A549 (cell line): ENCODE measurements at regions not wholly inside any gene's neighbourhood (a gene's known extent, or its start where the extent isn't known, plus 50 kb on each side); places are given as distances from the start of the nearest gene placed in this dataset.
A peak's percentile ranks its signal among the peaks of the same experiment; 100 is the strongest.

Experiments used
- ATAC-seq, 2 experiments: fragments of 200-7000 bp in 1 of 2; fragments of >200 bp in 1 of 2; cut with Nextera tagmentation in 1 of 2; cut with Tn5 transposase in 1 of 2; 3 replicates each; pipeline versions ENCODE4 v1.8.0 to v1.9.1; 2018 to 2020; ENCODE audit warnings: mild to moderate bottlenecking in 1 of 2, moderate library complexity in 1 of 2
- CTCF ChIA-PET: fragments of 300-600 bp; sonication (Branson Sonifier 250); formaldehyde crosslinking; extraction: SDS; loops from one replicate; lab custom pipeline; 2021; ENCODE audit warnings: antibody characterized with exemption, inconsistent platforms; lab: Yijun Ruan, JAX
- POLR2A ChIA-PET: fragments of 350-600 bp; formaldehyde crosslinking; extraction: SDS; loops from one replicate; lab custom pipeline; 2021; ENCODE audit warnings: antibody characterized with exemption, inconsistent platforms; lab: Yijun Ruan, JAX
- DNase-seq, 2 experiments: peaks; one replicate each; pipeline versions ENCODE4 v3.0.0 to v3.0.0-alpha.2; 2011 to 2016; ENCODE audit warnings: low read depth in 1 of 2, low spot score in 1 of 2
- FAIRE-seq: peaks from 2 replicates; lab custom pipeline; 2011; peaks lifted over from hg19 to GRCh38; lab: Jason Lieb, UNC
- H3K27ac ChIP-seq, 2 experiments: fragments of >200 bp; sonication (Bioruptor Twin); formaldehyde crosslinking; 3 replicates each; pipeline ENCODE4 v1.5.1; 2016 to 2017
- H3K4me1 ChIP-seq: fragments of >200 bp; sonication (Bioruptor Twin); formaldehyde crosslinking; 3 replicates; pipeline ENCODE4 v1.6.1; 2016
- H3K4me2 ChIP-seq: fragments of >200 bp; sonication (Bioruptor Twin); formaldehyde crosslinking; 3 replicates; pipeline ENCODE4 v1.6.1; 2016
- H3K4me3 ChIP-seq: fragments of >200 bp; sonication (Bioruptor Twin); formaldehyde crosslinking; 3 replicates; pipeline ENCODE4 v1.5.1; 2016
- H3K9me3 ChIP-seq: fragments of >200 bp; sonication (Bioruptor Twin); formaldehyde crosslinking; 3 replicates; pipeline ENCODE4 v1.6.1; 2016
- BHLHE40 ChIP-seq: IDR thresholded peaks from 2 replicates; pipeline ENCODE4 v1.6.1; 2012; ENCODE audit warnings: low read depth, low read length, inconsistent platforms
- CEBPB ChIP-seq, 2 experiments: fragments of >200 bp in 1 of 2; sonication (Bioruptor Twin) in 1 of 2; formaldehyde crosslinking in 1 of 2; IDR thresholded peaks; 2 replicates each; pipeline ENCODE4 v1.6.1; 2012 to 2016
- CTCF ChIP-seq: fragments of >200 bp; sonication (Bioruptor Twin); formaldehyde crosslinking; IDR thresholded peaks from 3 replicates; pipeline ENCODE4 v1.5.1; 2016
- E2F6 ChIP-seq: IDR thresholded peaks from 2 replicates; pipeline ENCODE4 v1.6.1; 2012; ENCODE audit warnings: low read depth, borderline replicate concordance
- EHMT2 ChIP-seq: fragments of 200-600 bp; sonication (generic); IDR thresholded peaks from 2 replicates; pipeline ENCODE4 v1.6.1; 2016; ENCODE audit warnings: antibody characterized with exemption, low read depth, mild to moderate bottlenecking, moderate library complexity
- EP300 ChIP-seq, 2 experiments: fragments of >200 bp; sonication (Bioruptor Twin); formaldehyde crosslinking; IDR thresholded peaks; 2 replicates in 1 of 2; 3 replicates in 1 of 2; pipeline ENCODE4 v1.6.1; 2016 to 2017
- FOSL2 ChIP-seq, 2 experiments: fragments of 450-650 bp in 1 of 2; fragments of >200 bp in 1 of 2; sonication (Bioruptor Twin) in 1 of 2; formaldehyde crosslinking; IDR thresholded peaks; 2 replicates each; pipeline versions ENCODE4 v1.5.0 to v1.6.1; 2016 to 2020; ENCODE audit warnings: mild to moderate bottlenecking in 1 of 2, moderate library complexity in 1 of 2
- FOXS1 ChIP-seq: fragments of 250-450 bp; sonication (Bioruptor Pico); IDR thresholded peaks from 2 replicates; pipeline ENCODE4 v1.5.0; 2020; ENCODE audit warnings: mild to moderate bottlenecking, moderate library complexity
- GATA3 ChIP-seq: IDR thresholded peaks from 2 replicates; pipeline ENCODE4 v1.6.1; 2012; ENCODE audit warnings: borderline replicate concordance
- HEYL ChIP-seq: fragments of 250-450 bp; sonication (Bioruptor Pico); IDR thresholded peaks from 2 replicates; pipeline ENCODE4 v1.8.0; 2021; ENCODE audit warnings: mild to moderate bottlenecking, moderate library complexity
- HOXA7 ChIP-seq: fragments of 250-450 bp; sonication (Bioruptor Pico); IDR thresholded peaks from 2 replicates; pipeline ENCODE4 v1.5.0; 2020; ENCODE audit warnings: mild to moderate bottlenecking, moderate library complexity
- HOXB13 ChIP-seq: fragments of 250-450 bp; sonication (Bioruptor Pico); IDR thresholded peaks from 2 replicates; pipeline ENCODE4 v1.5.0; 2020; ENCODE audit warnings: low read depth, mild to moderate bottlenecking, moderate library complexity
- JUN ChIP-seq, 2 experiments: fragments of >200 bp; sonication (Bioruptor Twin); formaldehyde crosslinking; IDR thresholded peaks; 2 replicates in 1 of 2; 3 replicates in 1 of 2; pipeline ENCODE4 v1.6.1; 2016 to 2017
- JUNB ChIP-seq: fragments of >200 bp; sonication (Bioruptor Twin); formaldehyde crosslinking; IDR thresholded peaks from 2 replicates; pipeline ENCODE4 v1.6.1; 2016
- KDM5A ChIP-seq: fragments of 200-600 bp; sonication (generic); IDR thresholded peaks from 2 replicates; pipeline ENCODE4 v1.6.1; 2016; ENCODE audit warnings: antibody characterized with exemption, mild to moderate bottlenecking
- MAFK ChIP-seq: fragments of 450-650 bp; IDR thresholded peaks from 2 replicates; pipeline ENCODE4 v1.6.1; 2014; ENCODE audit not compliant: partially characterized antibody
- MYC ChIP-seq: IDR thresholded peaks from 2 replicates; pipeline ENCODE4 v1.6.1; 2012; ENCODE audit warnings: mild to moderate bottlenecking, inconsistent platforms, low read length, improper control_type of control experiment, borderline replicate concordance
- NR3C1 ChIP-seq: fragments of >200 bp; sonication (Bioruptor Twin); formaldehyde crosslinking; IDR thresholded peaks from 3 replicates; pipeline ENCODE4 v1.6.1; 2017
- PBX3 ChIP-seq: IDR thresholded peaks from 2 replicates; pipeline ENCODE4 v1.6.1; 2012
- POLR2A ChIP-seq: IDR thresholded peaks from 2 replicates; pipeline ENCODE4 v1.6.1; 2012; ENCODE audit warnings: mild to moderate bottlenecking, low read length
- USF2 ChIP-seq: fragments of 450-650 bp; IDR thresholded peaks from 2 replicates; pipeline ENCODE4 v1.6.1; 2014; ENCODE audit warnings: antibody characterized with exemption
- WGBS: methylation state at CpG from one replicate; pipeline ENCODE4 v1.1.6; 2017; ENCODE audit errors: missing lambda C conversion rate; 5-methylcytosine and 5-hydroxymethylcytosine counted together
- TF ChIP-seq, protein P1 (sequence below): fragments of >200 bp; sonication (Bioruptor Twin); formaldehyde crosslinking; IDR thresholded peaks from 3 replicates; pipeline ENCODE4 v1.6.1; 2016

DNA sequence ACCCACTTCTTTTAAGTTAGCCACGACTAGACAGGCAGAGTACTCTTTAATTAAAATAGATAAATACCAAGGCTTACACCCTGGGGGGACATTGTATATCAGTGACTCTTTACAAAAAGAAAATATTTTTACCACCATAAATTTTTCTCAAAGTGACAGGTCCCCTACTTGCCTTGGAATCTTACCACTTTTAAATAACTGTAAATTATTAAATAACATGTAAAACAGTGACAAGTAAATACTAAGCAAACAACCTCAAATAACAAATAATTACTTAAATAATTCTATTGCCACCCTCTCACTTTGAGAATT, 116.3 kb downstream of the OGFRL1 start:
- peak overlapping the region; percentile 48; the same call in 2 of the 3 replicates for H3K4me3 ChIP-seq
- ChIA-PET POLR2A (interaction anchor here (1.1 to 2.3 kb wide), 5 partner anchors 10 to 19 kb away, joined by 5 to 8 read pairs (median 8); no protein-coding TSS in a partner anchor), CTCF (interaction anchor here (0.9 to 1.3 kb wide), 4 partner anchors 9 to 20 kb away, joined by 3 to 5 read pairs (median 3); no protein-coding TSS in a partner anchor)

GRCh38 chr6:71405416-71405815, 116.8 kb downstream of the OGFRL1 start:
- CTCF ChIA-PET: interaction anchor here (0.9 to 1.3 kb wide), 4 partner anchors 11 to 21 kb away, joined by 3 to 5 read pairs (median 3); no protein-coding TSS in a partner anchor
- ATAC-seq: no peak
- Histone ChIP-seq H3K4me2 (peak overlapping the region; percentile 96), H3K4me3 (no peak overlapping the region), H3K4me1 (peaks cover 73% of the 10 kb centered on the region), H3K27ac (peak overlapping the region; percentile 86 to 98), H3K9me3 (no peaks in the 10 kb centered on the region)
- no peak for FAIRE-seq
- POLR2A ChIA-PET: interaction anchor here (1.5 to 2.3 kb wide), 3 partner anchors 13 to 20 kb away, joined by 6 to 8 read pairs (median 8); no protein-coding TSS in a partner anchor
- DNase-seq: no peak
- TF ChIP-seq CEBPB (IDR thresholded peaks at IDR 0.05): no peak
- peak; percentile 31 for TF ChIP-seq MAFK
- TF ChIP-seq, all 56 proteins: peak for 1
- WGBS: 11% methylated on average over 1 of the region's 1 CpG

More for the DNA sequence above, 116.3 kb downstream of the OGFRL1 start:
- ATAC-seq: no peak
- H3K27ac ChIP-seq: peak overlapping the region; percentile 86 to 98
- TF ChIP-seq HOXA7 (CRISPR knock-in tag) (no peak), POLR2A (no peak), FOSL2 (IDR thresholded peaks at IDR 0.05) (no peak; the same call in 1 of the 2 replicates), FOSL2 (CRISPR knock-in tag; IDR thresholded peaks at IDR 0.05) (no peak), BHLHE40 (no peak), PBX3 (peak; percentile 25; the same call in 1 of the 2 replicates), NR3C1 (no peak), HEYL (CRISPR knock-in tag) (no peak), GATA3 (peak; percentile 75; the same call in 1 of the 2 replicates), CTCF (no peak), HOXB13 (CRISPR knock-in tag) (no peak), JUNB (peak; percentile 5; the same call in 1 of the 2 replicates), EHMT2 (no peak), KDM5A (no peak), JUN (IDR thresholded peaks at IDR 0.05) (0 out of 5 replicates have a peak, but pooled peaks of 1 of the 2 experiments have one; percentile 3), EP300 (IDR thresholded peaks at IDR 0.05) (peak in 1 of 2 experiments; percentile 11; a peak in 1 of 5 replicates), E2F6 (no peak), USF2 (no peak), MYC (no peak), FOXS1 (no peak)
- TF ChIP-seq, protein P1, sequence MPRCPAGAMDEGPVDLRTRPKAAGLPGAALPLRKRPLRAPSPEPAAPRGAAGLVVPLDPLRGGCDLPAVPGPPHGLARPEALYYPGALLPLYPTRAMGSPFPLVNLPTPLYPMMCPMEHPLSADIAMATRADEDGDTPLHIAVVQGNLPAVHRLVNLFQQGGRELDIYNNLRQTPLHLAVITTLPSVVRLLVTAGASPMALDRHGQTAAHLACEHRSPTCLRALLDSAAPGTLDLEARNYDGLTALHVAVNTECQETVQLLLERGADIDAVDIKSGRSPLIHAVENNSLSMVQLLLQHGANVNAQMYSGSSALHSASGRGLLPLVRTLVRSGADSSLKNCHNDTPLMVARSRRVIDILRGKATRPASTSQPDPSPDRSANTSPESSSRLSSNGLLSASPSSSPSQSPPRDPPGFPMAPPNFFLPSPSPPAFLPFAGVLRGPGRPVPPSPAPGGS: no peak
- 5% methylated on average over 1 of the region's 1 CpG for WGBS
- H3K4me2 ChIP-seq: peak overlapping the region; percentile 96
- no peak for DNase-seq
- peaks cover 73% of the 10 kb centered on the region for H3K4me1 ChIP-seq
- FAIRE-seq: no peak
- H3K9me3 ChIP-seq: no peaks in the 10 kb centered on the region
